Erythroblast (primary cell): ENCODE measurements at regions not wholly inside any gene's neighbourhood (a gene's known extent, or its start where the extent isn't known, plus 50 kb on each side); places are given as distances from the start of the nearest gene placed in this dataset.

Source experiments
- GATA1 ChIP-seq: IDR thresholded peaks from 2 replicates; pipeline ENCODE4 v1.6.1; 2011; ENCODE audit warnings: low read depth, mild to moderate bottlenecking, control low read depth, low read length, moderate library complexity
- POLR2A ChIP-seq: IDR thresholded peaks from 2 replicates; pipeline ENCODE4 v1.6.1; 2011; ENCODE audit warnings: mild to moderate bottlenecking, low read length

- TF ChIP-seq POLR2A (no peak), GATA1 (no peak)
Observed at GRCh38 chr1:38221006-38221649, 174.5 kb upstream of the POU3F1 start.
